ENCODE measurements at regions not wholly inside any gene's neighbourhood (a gene's known extent, or its start where the extent isn't known, plus 50 kb on each side); places are given as distances from the start of the nearest gene placed in this dataset.

- Histone ChIP-seq H2AK5ac (ENCODE audit: low read length) (no peak overlapping the region), H4K91ac (ENCODE audit: low read depth, low read length) (no peak overlapping the region), H4K8ac (ENCODE audit: low read depth, low read length) (no peak overlapping the region), H3K9me3 (ENCODE audit: insufficient read depth, low read depth, low read length) (peaks cover 2% of the 10 kb centered on the region), H2BK12ac (ENCODE audit: low read length) (no peak overlapping the region), H3K23ac (ENCODE audit: low read length) (no peak overlapping the region), H3K4me2 (ENCODE audit: low read length) (no peak overlapping the region), H3K9ac (ENCODE audit: low read length) (no peak overlapping the region), H3K14ac (ENCODE audit: low read length) (no peak overlapping the region), H3K27ac (ENCODE audit: low read depth, low read length) (no peak overlapping the region), H2BK120ac (ENCODE audit: insufficient read depth, low read length, poor library complexity) (no peak overlapping the region), H3K4ac (ENCODE audit: low read depth, low read length) (no peak overlapping the region), H3K4me3 (ENCODE audit: low read depth, low read length) (no peak overlapping the region), H3K79me1 (ENCODE audit: low read length) (no peaks in the 10 kb centered on the region), H2BK5ac (ENCODE audit: low read depth, low read length, poor library complexity) (no peak overlapping the region), H3K18ac (ENCODE audit: low read length) (no peak overlapping the region), H4K12ac (ENCODE audit: low read depth, low read length) (no peak overlapping the region), H3K79me2 (ENCODE audit: control insufficient read depth, insufficient read depth, low read length, poor library complexity) (no peaks in the 10 kb centered on the region), H3K4me1 (ENCODE audit: control insufficient read depth in 1 of 2, insufficient read depth in 2 of 2, low read length in 2 of 2) (no peaks in the 10 kb centered on the region), H3K36me3 (ENCODE audit: control insufficient read depth in 1 of 2, insufficient read depth in 2 of 2, low read length in 2 of 2) (no peaks in the 10 kb centered on the region), H3K27me3 (ENCODE audit: insufficient read depth, low read length) (no peaks in the 10 kb centered on the region), H2AFZ (ENCODE audit: insufficient read depth, low read length, poor library complexity) (no peak overlapping the region)
- WGBS (ENCODE audit: extremely low coverage, insufficient coverage, insufficient read length): no CpG with 5 or more reads among the region's 7 CpGs
- DNase-seq: no peak
These were observed 59.0 kb upstream of the CD82 start for GRCh38 chr11:44506375-44507016.

DNA sequence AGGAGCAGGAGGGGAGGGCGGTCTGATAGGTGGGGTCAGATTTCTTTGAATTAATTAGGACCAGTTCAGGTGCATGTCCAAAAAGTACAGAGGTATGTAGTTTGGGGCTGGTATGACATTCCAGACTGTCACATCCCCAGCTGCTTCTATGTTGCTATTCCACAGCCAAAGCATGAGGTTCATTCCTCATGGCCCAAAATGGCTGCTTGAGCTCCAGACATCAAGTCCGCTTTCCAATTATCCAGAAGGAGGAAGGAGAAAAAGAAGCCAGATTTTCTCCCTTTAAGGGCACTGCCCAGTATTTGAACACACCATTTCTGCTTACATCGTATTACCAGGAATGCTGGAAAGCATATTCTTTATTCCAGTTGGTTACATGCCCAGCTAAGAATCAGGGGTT is 58.0 kb upstream of the CD82 start:
- Histone ChIP-seq H3K4ac (ENCODE audit: low read depth, low read length) (no peak overlapping the region), H3K4me1 (ENCODE audit: control insufficient read depth in 1 of 2, insufficient read depth in 2 of 2, low read length in 2 of 2) (no peaks in the 10 kb centered on the region), H4K91ac (ENCODE audit: low read depth, low read length) (no peak overlapping the region), H3K14ac (ENCODE audit: low read length) (no peak overlapping the region), H2BK12ac (ENCODE audit: low read length) (no peak overlapping the region), H3K9me3 (ENCODE audit: insufficient read depth, low read depth, low read length) (peaks cover 2% of the 10 kb centered on the region), H2BK5ac (ENCODE audit: low read depth, low read length, poor library complexity) (no peak overlapping the region), H3K4me2 (ENCODE audit: low read length) (no peak overlapping the region), H4K8ac (ENCODE audit: low read depth, low read length) (no peak overlapping the region), H3K79me2 (ENCODE audit: control insufficient read depth, insufficient read depth, low read length, poor library complexity) (no peaks in the 10 kb centered on the region), H2AFZ (ENCODE audit: insufficient read depth, low read length, poor library complexity) (no peak overlapping the region), H3K36me3 (ENCODE audit: control insufficient read depth in 1 of 2, insufficient read depth in 2 of 2, low read length in 2 of 2) (no peaks in the 10 kb centered on the region), H3K23ac (ENCODE audit: low read length) (no peak overlapping the region), H3K79me1 (ENCODE audit: low read length) (no peaks in the 10 kb centered on the region), H2AK5ac (ENCODE audit: low read length) (no peak overlapping the region), H3K27ac (ENCODE audit: low read depth, low read length) (no peak overlapping the region), H3K18ac (ENCODE audit: low read length) (no peak overlapping the region), H3K4me3 (ENCODE audit: low read depth, low read length) (no peak overlapping the region), H4K12ac (ENCODE audit: low read depth, low read length) (no peak overlapping the region), H3K9ac (ENCODE audit: low read length) (no peak overlapping the region), H3K27me3 (ENCODE audit: insufficient read depth, low read length) (no peaks in the 10 kb centered on the region), H2BK120ac (ENCODE audit: insufficient read depth, low read length, poor library complexity) (no peak overlapping the region)
- no peak for DNase-seq
- no CpG with 5 or more reads among the region's 3 CpGs for WGBS (ENCODE audit: extremely low coverage, insufficient coverage, insufficient read length)

- WGBS (ENCODE audit: extremely low coverage, insufficient coverage, insufficient read length): no CpG with 5 or more reads among the region's 3 CpGs
- Histone ChIP-seq H3K14ac (ENCODE audit: low read length) (no peak overlapping the region), H2AK5ac (ENCODE audit: low read length) (no peak overlapping the region), H3K9ac (ENCODE audit: low read length) (no peak overlapping the region), H2BK12ac (ENCODE audit: low read length) (no peak overlapping the region), H2BK120ac (ENCODE audit: insufficient read depth, low read length, poor library complexity) (no peak overlapping the region), H3K4me3 (ENCODE audit: low read depth, low read length) (no peak overlapping the region), H3K79me1 (ENCODE audit: low read length) (no peaks in the 10 kb centered on the region), H3K36me3 (ENCODE audit: control insufficient read depth in 1 of 2, insufficient read depth in 2 of 2, low read length in 2 of 2) (no peaks in the 10 kb centered on the region), H3K9me3 (ENCODE audit: insufficient read depth, low read depth, low read length) (peaks cover 2% of the 10 kb centered on the region), H3K4me2 (ENCODE audit: low read length) (no peak overlapping the region), H2BK5ac (ENCODE audit: low read depth, low read length, poor library complexity) (no peak overlapping the region), H3K4me1 (ENCODE audit: control insufficient read depth in 1 of 2, insufficient read depth in 2 of 2, low read length in 2 of 2) (no peaks in the 10 kb centered on the region), H3K23ac (ENCODE audit: low read length) (no peak overlapping the region), H4K91ac (ENCODE audit: low read depth, low read length) (no peak overlapping the region), H2AFZ (ENCODE audit: insufficient read depth, low read length, poor library complexity) (no peak overlapping the region), H3K4ac (ENCODE audit: low read depth, low read length) (no peak overlapping the region), H3K27me3 (ENCODE audit: insufficient read depth, low read length) (no peaks in the 10 kb centered on the region), H4K8ac (ENCODE audit: low read depth, low read length) (no peak overlapping the region), H3K79me2 (ENCODE audit: control insufficient read depth, insufficient read depth, low read length, poor library complexity) (no peaks in the 10 kb centered on the region), H3K27ac (ENCODE audit: low read depth, low read length) (no peak overlapping the region), H3K18ac (ENCODE audit: low read length) (no peak overlapping the region), H4K12ac (ENCODE audit: low read depth, low read length) (no peak overlapping the region)
- no peak for DNase-seq
These were observed 57.5 kb upstream of the CD82 start for GRCh38 chr11:44507896-44508445.

DNA sequence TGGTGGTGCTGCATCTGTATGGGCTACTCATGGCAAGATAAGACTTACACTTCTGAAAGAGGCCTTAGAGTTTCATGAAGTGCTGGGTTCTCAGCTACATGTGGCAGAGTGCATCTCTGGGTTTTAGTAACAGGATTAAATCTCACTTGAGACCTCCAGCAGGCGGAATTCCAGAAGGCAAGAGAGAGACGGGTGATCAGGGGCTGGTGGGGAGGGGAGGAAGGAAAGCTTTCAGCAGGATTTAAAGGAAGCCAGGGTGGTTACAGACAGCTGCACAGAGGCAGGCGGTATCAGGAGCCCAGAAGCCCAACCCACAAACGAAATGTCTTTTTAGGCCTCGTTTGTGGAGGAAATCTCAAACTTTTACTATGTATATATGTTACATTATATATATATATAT is 56.2 kb upstream of the CD82 start:
- H3K79me1 ChIP-seq (ENCODE audit: low read length): no peaks in the 10 kb centered on the region
- no peak overlapping the region for H3K4ac ChIP-seq (ENCODE audit: low read depth, low read length)
- H2AK5ac ChIP-seq (ENCODE audit: low read length): no peak overlapping the region
- H2BK5ac ChIP-seq (ENCODE audit: low read depth, low read length, poor library complexity): no peak overlapping the region
- H3K4me3 ChIP-seq (ENCODE audit: low read depth, low read length): no peak overlapping the region
- H3K79me2 ChIP-seq (ENCODE audit: control insufficient read depth, insufficient read depth, low read length, poor library complexity): no peaks in the 10 kb centered on the region
- H4K91ac ChIP-seq (ENCODE audit: low read depth, low read length): no peak overlapping the region
- H3K27ac ChIP-seq (ENCODE audit: low read depth, low read length): no peak overlapping the region
- H4K8ac ChIP-seq (ENCODE audit: low read depth, low read length): no peak overlapping the region
- no peak overlapping the region for H2BK120ac ChIP-seq (ENCODE audit: insufficient read depth, low read length, poor library complexity)
- no peaks in the 10 kb centered on the region for H3K27me3 ChIP-seq (ENCODE audit: insufficient read depth, low read length)
- H3K9ac ChIP-seq (ENCODE audit: low read length): no peak overlapping the region
- H3K4me1 ChIP-seq (ENCODE audit: control insufficient read depth in 1 of 2, insufficient read depth in 2 of 2, low read length in 2 of 2): no peaks in the 10 kb centered on the region
- no peak overlapping the region for H3K18ac ChIP-seq (ENCODE audit: low read length)
- DNase-seq: no peak
- peaks cover 1% of the 10 kb centered on the region for H3K9me3 ChIP-seq (ENCODE audit: insufficient read depth, low read depth, low read length)
- H2AFZ ChIP-seq (ENCODE audit: insufficient read depth, low read length, poor library complexity): no peak overlapping the region
- no peaks in the 10 kb centered on the region for H3K36me3 ChIP-seq (ENCODE audit: control insufficient read depth in 1 of 2, insufficient read depth in 2 of 2, low read length in 2 of 2)
- no CpG with 5 or more reads among the region's 5 CpGs for WGBS (ENCODE audit: extremely low coverage, insufficient coverage, insufficient read length)
- H4K12ac ChIP-seq (ENCODE audit: low read depth, low read length): no peak overlapping the region
- no peak overlapping the region for H3K23ac ChIP-seq (ENCODE audit: low read length)
- no peak overlapping the region for H3K4me2 ChIP-seq (ENCODE audit: low read length)
- H3K14ac ChIP-seq (ENCODE audit: low read length): no peak overlapping the region
- no peak overlapping the region for H2BK12ac ChIP-seq (ENCODE audit: low read length)

Measured in trophoblast cell (in vitro differentiated cells and primary cell).